GM12874 (cell line): ENCODE measurements at regions not wholly inside any gene's neighbourhood (a gene's known extent, or its start where the extent isn't known, plus 50 kb on each side); places are given as distances from the start of the nearest gene placed in this dataset.

ENCODE experiments used
- CTCF ChIP-seq: IDR thresholded peaks from 2 replicates; pipeline ENCODE4 v1.5.1; 2011; ENCODE audit warnings: low read depth, mild to moderate bottlenecking, control low read depth, low read length, moderate library complexity; ENCODE audit not compliant: insufficient read depth

DNA sequence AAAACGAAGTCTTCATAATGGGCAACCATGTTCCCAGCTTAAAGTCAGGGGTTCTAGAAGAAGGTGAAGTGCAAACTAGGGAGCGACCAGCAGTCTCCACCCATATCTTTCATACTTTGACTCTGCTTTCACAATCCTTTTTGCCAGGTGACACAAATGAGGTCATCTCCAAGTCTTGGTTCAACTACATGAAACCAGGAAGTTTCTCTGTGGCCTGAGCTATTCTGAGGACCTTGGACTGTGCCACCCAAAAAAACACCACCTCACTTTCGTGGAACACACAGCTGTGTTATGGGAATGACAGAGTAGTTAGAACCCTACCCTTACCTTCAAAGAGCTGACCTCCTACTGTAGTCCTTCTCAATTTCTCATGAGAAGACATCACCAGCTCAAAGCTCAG lies 309.2 kb downstream of the AGTPBP1 start:
- no peak for TF ChIP-seq CTCF

DNA sequence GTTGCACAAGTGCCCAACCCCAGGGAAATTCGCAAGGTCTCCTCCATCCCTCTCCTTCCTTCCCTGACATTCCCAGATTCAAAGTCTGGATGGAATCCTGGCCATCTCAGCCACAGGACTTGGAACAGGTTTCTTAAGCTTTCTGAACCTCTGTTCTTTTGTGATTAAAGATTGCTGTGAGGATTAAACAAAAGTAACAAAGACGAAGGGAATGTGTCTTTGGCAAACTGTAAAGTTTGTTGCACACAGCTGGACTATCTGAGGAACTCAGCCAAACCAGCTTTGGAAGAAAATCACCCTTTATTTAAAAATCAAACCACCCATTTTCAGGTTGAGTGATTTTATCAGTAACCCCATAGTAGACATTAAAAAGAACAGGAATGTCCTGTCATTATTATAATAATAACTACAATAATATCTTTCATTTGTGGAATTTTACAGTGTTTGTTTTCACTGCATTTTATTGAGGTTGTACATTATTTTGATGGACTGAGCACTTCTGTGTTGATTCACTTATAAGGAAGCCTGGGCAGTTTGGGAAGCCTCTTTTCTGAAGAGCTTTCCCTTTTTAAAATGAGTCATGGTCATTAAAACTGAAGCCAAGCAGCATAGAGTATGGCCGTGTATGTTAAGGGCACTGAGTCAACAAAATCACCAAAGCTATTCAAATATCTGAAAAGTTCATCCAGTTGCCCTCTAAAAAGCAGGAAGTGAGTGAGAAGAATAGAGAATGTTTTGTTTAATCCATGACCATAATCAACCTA lies 310.2 kb downstream of the AGTPBP1 start:
- no peak for TF ChIP-seq CTCF

DNA sequence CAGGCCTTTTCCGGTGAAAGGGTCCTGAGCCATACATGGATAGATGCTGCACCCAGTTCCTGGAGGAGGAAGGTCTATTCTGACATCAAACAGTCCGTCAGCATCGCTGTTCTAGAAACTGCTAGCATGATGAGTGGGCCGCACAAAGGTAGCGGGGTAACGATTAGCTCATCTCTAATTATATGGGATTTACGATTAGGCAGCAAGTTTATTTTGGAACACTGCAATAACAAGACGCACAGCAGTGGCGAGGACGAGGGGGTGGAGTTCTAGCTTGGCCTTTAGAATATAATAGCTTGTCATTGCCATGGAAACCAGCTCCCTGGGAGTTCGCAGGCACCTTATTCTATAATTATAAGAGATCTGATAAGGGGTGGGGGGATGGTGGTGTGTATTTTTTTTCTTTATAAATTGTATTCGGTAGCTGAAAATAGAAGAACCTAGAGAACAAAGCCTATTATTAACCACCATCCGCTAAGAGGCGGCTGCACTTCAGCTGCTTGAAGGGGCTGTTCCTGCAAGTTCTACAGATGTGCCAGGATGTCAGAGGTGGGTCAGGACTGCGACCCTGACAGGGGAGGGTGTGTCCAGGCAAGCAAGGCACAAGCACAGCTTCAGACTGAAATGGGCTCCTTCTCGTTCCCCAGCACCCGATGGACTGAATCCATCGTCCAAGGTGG lies 311.0 kb downstream of the AGTPBP1 start:
- no peak for TF ChIP-seq CTCF

- TF ChIP-seq CTCF: no peak
These were observed 313.5 kb downstream of the AGTPBP1 start for GRCh38 chr9:85428230-85428629.

- TF ChIP-seq CTCF: no peak
These were observed 314.0 kb downstream of the AGTPBP1 start for GRCh38 chr9:85427772-85428171.

- peak; percentile 76 for TF ChIP-seq CTCF
These were observed 316.6 kb downstream of the AGTPBP1 start for GRCh38 chr9:85425153-85425611.

- TF ChIP-seq CTCF: no peak
These were observed 318.3 kb downstream of the AGTPBP1 start for GRCh38 chr9:85423422-85423821.
